A673 (cell line): ENCODE measurements at regions not wholly inside any gene's neighbourhood (a gene's known extent, or its start where the extent isn't known, plus 50 kb on each side); places are given as distances from the start of the nearest gene placed in this dataset.

Experiments
- BruUV-seq: library from RNA; stranded (reverse); fragments of 400-500 nt; replicated peaks from 2 replicates; lab custom pipeline; 2021; lab: Mats Ljungman, UMichigan
- CTCF ChIA-PET: fragments of 300-600 bp; sonication (Branson Sonifier 250); formaldehyde crosslinking; loops from one replicate; lab custom pipeline; 2022; ENCODE audit warnings: antibody characterized with exemption; lab: Charles Lee
- POLR2A ChIA-PET: fragments of 300-600 bp; sonication (Branson Sonifier 250); formaldehyde crosslinking; loops from one replicate; lab custom pipeline; 2022; ENCODE audit warnings: antibody characterized with exemption; ENCODE audit not compliant: low non-redundant PET; lab: Charles Lee
- DNase-seq: peaks from one replicate; pipeline ENCODE4 v3.0.0-alpha.2; 2015; ENCODE audit warnings: low spot score
- H3K27ac ChIP-seq: fragments of 200-600 bp; sonication (generic); 2 replicates; pipeline ENCODE4 v1.5.1; 2016; ENCODE audit warnings: mixed run types, low read depth, mild to moderate bottlenecking, mixed read lengths, antibody characterized with exemption, low read length; ENCODE audit not compliant: poor library complexity, severe bottlenecking
- H3K27me3 ChIP-seq: fragments of 200-600 bp; sonication (generic); replicated peaks from 2 replicates; pipeline ENCODE4 v1.6.1; 2017; ENCODE audit warnings: mixed run types, low read depth, mild to moderate bottlenecking, mixed read lengths, antibody characterized with exemption, low read length; ENCODE audit not compliant: insufficient read depth, poor library complexity
- H3K36me3 ChIP-seq: fragments of 200-600 bp; sonication (generic); 2 replicates; pipeline ENCODE4 v1.6.1; 2016; ENCODE audit warnings: mixed run types, mild to moderate bottlenecking, mixed read lengths, antibody characterized with exemption, low read length; ENCODE audit not compliant: insufficient read depth, poor library complexity, severe bottlenecking
- H3K4me1 ChIP-seq: fragments of 200-600 bp; sonication (generic); 2 replicates; pipeline ENCODE4 v1.6.1; 2017; ENCODE audit warnings: mixed run types, mild to moderate bottlenecking, mixed read lengths, antibody characterized with exemption, low read length; ENCODE audit not compliant: insufficient read depth, poor library complexity, severe bottlenecking
- H3K4me3 ChIP-seq: fragments of 200-600 bp; sonication (generic); 2 replicates; pipeline ENCODE4 v1.5.1; 2016; ENCODE audit warnings: low read depth, mixed run types, mild to moderate bottlenecking, mixed read lengths, low read length; ENCODE audit not compliant: poor library complexity, severe bottlenecking
- H3K9me3 ChIP-seq: fragments of 200-600 bp; sonication (generic); 2 replicates; pipeline ENCODE4 v1.6.1; 2016; ENCODE audit warnings: mixed run types, low read depth, mild to moderate bottlenecking, mixed read lengths, antibody characterized with exemption, low read length; ENCODE audit not compliant: poor library complexity, severe bottlenecking
- EZH2 ChIP-seq: fragments of 200-600 bp; sonication (generic); IDR thresholded peaks from 2 replicates; pipeline ENCODE4 v1.6.1; 2017; ENCODE audit warnings: borderline replicate concordance, low read depth, mild to moderate bottlenecking, mixed read lengths, antibody characterized with exemption, low read length; ENCODE audit not compliant: poor library complexity, severe bottlenecking
- intact Hi-C: fragments of 100-400 bp; cut with micrococcal nuclease; formaldehyde crosslinking; loops from one replicate; pipeline ENCODE4 v1.10.0; 2022; ENCODE audit not compliant: unreplicated experiment
- TF ChIP-seq, protein P1 (sequence below): fragments of 300-800, 200-600 bp; sonication (generic); conservative IDR thresholded peaks from 2 replicates; pipeline ENCODE4 v1.5.1; 2017; ENCODE audit warnings: low read depth, mild to moderate bottlenecking, antibody characterized with exemption, low read length, moderate library complexity, mixed read lengths

DNA sequence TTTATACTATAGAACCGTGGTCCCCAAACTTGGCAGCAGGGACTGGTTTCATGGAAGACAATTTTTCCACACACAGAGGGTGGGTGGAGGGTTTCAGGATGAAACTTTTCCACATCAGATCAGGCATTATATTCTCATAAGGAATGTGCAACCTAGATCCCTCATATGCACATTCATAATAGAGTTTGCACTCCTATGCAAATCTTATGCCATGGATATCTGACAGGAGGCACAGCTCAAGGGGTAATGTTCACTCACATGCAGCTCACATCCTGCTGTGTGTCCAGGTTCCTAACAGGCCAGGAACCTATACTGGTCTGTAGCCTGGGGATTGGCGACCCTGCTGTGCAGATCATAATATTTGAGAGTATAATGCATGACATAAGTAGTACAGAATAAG, 1802.2 kb upstream of the ACO1 start:
- TF ChIP-seq, protein P1, sequence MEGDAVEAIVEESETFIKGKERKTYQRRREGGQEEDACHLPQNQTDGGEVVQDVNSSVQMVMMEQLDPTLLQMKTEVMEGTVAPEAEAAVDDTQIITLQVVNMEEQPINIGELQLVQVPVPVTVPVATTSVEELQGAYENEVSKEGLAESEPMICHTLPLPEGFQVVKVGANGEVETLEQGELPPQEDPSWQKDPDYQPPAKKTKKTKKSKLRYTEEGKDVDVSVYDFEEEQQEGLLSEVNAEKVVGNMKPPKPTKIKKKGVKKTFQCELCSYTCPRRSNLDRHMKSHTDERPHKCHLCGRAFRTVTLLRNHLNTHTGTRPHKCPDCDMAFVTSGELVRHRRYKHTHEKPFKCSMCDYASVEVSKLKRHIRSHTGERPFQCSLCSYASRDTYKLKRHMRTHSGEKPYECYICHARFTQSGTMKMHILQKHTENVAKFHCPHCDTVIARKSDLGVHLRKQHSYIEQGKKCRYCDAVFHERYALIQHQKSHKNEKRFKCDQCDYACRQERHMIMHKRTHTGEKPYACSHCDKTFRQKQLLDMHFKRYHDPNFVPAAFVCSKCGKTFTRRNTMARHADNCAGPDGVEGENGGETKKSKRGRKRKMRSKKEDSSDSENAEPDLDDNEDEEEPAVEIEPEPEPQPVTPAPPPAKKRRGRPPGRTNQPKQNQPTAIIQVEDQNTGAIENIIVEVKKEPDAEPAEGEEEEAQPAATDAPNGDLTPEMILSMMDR, result no peak
- TF ChIP-seq EZH2, result no peak
- no TSS peak for BruUV-seq
- no peak overlapping the region for H3K4me3 ChIP-seq
- intact Hi-C loops, result no loop called here
- DNase-seq, result no peak
- POLR2A ChIA-PET, result no interaction called here
- CTCF ChIA-PET, result no interaction called here
- no peak overlapping the region for H3K27ac ChIP-seq
- no peaks in the 10 kb centered on the region for H3K27me3 ChIP-seq
- H3K9me3 ChIP-seq, result no peaks in the 10 kb centered on the region
- H3K4me1 ChIP-seq, result no peaks in the 10 kb centered on the region
- H3K36me3 ChIP-seq, result no peaks in the 10 kb centered on the region

DNA sequence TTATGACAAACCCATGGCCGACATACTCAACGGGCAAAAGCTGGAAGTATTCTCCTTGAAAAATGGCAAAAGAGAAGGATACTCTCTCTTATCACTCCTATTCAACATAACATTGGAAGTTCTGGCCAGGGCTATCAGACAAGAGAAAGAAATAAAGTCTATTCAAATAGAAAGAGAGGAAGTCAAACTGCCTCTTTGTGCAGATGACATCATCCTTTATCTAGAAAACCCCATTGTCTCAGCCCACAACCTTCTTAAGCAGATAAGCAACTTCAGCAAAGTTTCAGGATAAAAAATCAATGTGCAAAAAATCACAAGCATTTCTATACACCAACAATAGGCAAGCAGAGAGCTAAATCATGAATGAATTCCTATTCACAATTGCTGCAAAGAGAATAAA, 1799.9 kb upstream of the ACO1 start:
- DNase-seq, result no peak
- no peaks in the 10 kb centered on the region for H3K4me1 ChIP-seq
- H3K27ac ChIP-seq, result no peak overlapping the region
- intact Hi-C loops, result no loop called here
- no peak overlapping the region for H3K4me3 ChIP-seq
- ChIA-PET POLR2A (no interaction called here), CTCF (no interaction called here)
- H3K36me3 ChIP-seq, result no peaks in the 10 kb centered on the region
- no peaks in the 10 kb centered on the region for H3K9me3 ChIP-seq
- no peak for TF ChIP-seq EZH2
- TF ChIP-seq, protein P1, result no peak
- no TSS peak for BruUV-seq
- no peaks in the 10 kb centered on the region for H3K27me3 ChIP-seq

DNA sequence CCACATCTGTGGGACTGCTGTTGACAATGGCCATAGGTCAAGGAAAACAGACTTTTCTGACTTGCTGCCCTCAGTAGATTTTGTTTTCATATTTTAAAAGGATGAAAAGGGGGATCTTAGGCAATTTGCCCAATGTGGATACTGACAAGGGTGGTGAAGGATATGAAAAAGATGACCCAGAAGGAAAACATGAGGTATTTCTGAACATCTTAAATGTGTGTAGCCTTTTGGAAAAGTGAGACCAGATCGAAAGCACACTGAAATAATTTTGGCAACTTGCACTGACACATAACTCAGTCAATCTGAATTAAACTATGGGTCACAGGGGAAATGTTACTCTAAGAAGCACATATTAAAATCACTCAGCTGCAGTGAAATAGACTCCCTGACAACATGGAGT, 1793.0 kb upstream of the ACO1 start:
- H3K27me3 ChIP-seq, result no peaks in the 10 kb centered on the region
- H3K4me3 ChIP-seq, result no peak overlapping the region
- intact Hi-C loops, result no loop called here
- ChIA-PET CTCF (no interaction called here), POLR2A (no interaction called here)
- H3K9me3 ChIP-seq, result no peaks in the 10 kb centered on the region
- DNase-seq, result no peak
- BruUV-seq, result no TSS peak
- TF ChIP-seq, protein P1, result no peak
- no peak for TF ChIP-seq EZH2
- no peaks in the 10 kb centered on the region for H3K36me3 ChIP-seq
- H3K27ac ChIP-seq, result no peak overlapping the region
- no peaks in the 10 kb centered on the region for H3K4me1 ChIP-seq
